DOHH2 (cell line): ENCODE measurements at regions not wholly inside any gene's neighbourhood (a gene's known extent, or its start where the extent isn't known, plus 50 kb on each side); places are given as distances from the start of the nearest gene placed in this dataset.

Experiments
- H3F3A ChIP-seq: fragments of 200-600 bp; sonication (generic), shearing (Covaris generic); 2 replicates; pipeline ENCODE4 v1.6.0; 2016; ENCODE audit warnings: antibody characterized with exemption, mild to moderate bottlenecking; ENCODE audit not compliant: control insufficient read depth, insufficient read depth
- H3K27ac ChIP-seq: fragments of 200-600 bp; sonication (generic); 2 replicates; pipeline ENCODE4 v1.5.1; 2014; ENCODE audit warnings: low read depth, mild to moderate bottlenecking, low read length, moderate library complexity
- H3K27me3 ChIP-seq: fragments of 200-600 bp; sonication (generic); 2 replicates; pipeline ENCODE4 v1.6.1; 2014; ENCODE audit warnings: mild to moderate bottlenecking, low read length, mixed read lengths; ENCODE audit not compliant: control insufficient read depth
- H3K36me3 ChIP-seq: fragments of 200-600 bp; sonication (generic); 2 replicates; pipeline ENCODE4 v1.6.1; 2014; ENCODE audit warnings: mild to moderate bottlenecking, low read length, moderate library complexity, mixed read lengths; ENCODE audit not compliant: control insufficient read depth
- H3K4me1 ChIP-seq: fragments of 200-600 bp; sonication (generic); 2 replicates; pipeline ENCODE4 v1.6.1; 2014; ENCODE audit warnings: mild to moderate bottlenecking, low read length, mixed read lengths; ENCODE audit not compliant: control insufficient read depth
- H3K4me2 ChIP-seq: fragments of 200-600 bp; sonication (generic); 2 replicates; pipeline ENCODE4 v1.6.0; 2014; ENCODE audit warnings: mild to moderate bottlenecking, low read length, moderate library complexity
- H3K4me3 ChIP-seq: fragments of 200-600 bp; sonication (generic); 2 replicates; pipeline ENCODE4 v1.5.1; 2014; ENCODE audit warnings: mild to moderate bottlenecking, low read length, mixed read lengths
- H3K79me2 ChIP-seq: fragments of 200-600 bp; sonication (generic); 2 replicates; pipeline ENCODE4 v1.6.1; 2014; ENCODE audit warnings: mild to moderate bottlenecking, low read length, mixed read lengths; ENCODE audit not compliant: control insufficient read depth
- H3K9me2 ChIP-seq: fragments of 200-600 bp; sonication (generic); replicated peaks from 2 replicates; pipeline ENCODE4 v1.6.1; 2014; ENCODE audit warnings: mild to moderate bottlenecking, low read length, mixed read lengths; ENCODE audit not compliant: control insufficient read depth
- H3K9me3 ChIP-seq: fragments of 200-600 bp; sonication (generic); 2 replicates; pipeline ENCODE4 v1.6.1; 2014; ENCODE audit warnings: antibody characterized with exemption, low read length, mixed read lengths; ENCODE audit not compliant: control insufficient read depth, insufficient read depth
- H4K20me1 ChIP-seq: fragments of 200-600 bp; sonication (generic); 2 replicates; pipeline ENCODE4 v1.6.0; 2014; ENCODE audit warnings: low read depth, mild to moderate bottlenecking, antibody characterized with exemption, low read length, moderate library complexity; ENCODE audit not compliant: control insufficient read depth, insufficient read depth
- EZH2phosphoT487 ChIP-seq: fragments of 200-600 bp; sonication (generic); IDR thresholded peaks from 2 replicates; pipeline ENCODE4 v1.6.1; 2017; ENCODE audit warnings: borderline replicate concordance, mild to moderate bottlenecking, antibody characterized with exemption, low read length, moderate library complexity, mixed read lengths
- TF ChIP-seq, protein P1 (sequence below): fragments of 200-600 bp; sonication (generic); IDR thresholded peaks from one replicate; pipeline ENCODE4 v1.5.1; 2014; ENCODE audit warnings: antibody characterized with exemption, mild to moderate bottlenecking, low read depth, low read length; ENCODE audit not compliant: poor library complexity, severe bottlenecking

DNA sequence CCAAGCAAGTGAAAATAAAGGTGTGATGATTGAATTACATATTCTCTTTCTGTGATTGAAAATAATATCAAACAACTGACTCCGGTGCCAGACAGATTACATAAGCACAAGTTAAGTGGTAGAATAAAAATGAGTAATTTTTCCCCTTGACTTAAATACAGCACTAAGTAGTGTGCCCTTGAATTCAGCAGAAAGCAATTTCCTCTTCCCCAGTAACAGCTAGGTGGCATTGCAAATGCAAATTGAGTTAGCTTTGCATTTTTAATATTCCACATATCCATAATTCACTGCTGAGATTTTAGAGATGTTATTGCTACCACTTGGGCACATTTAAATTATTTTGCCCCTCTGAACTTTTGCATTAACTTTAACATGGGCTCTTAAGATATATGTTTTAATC is 89.8 kb upstream of the NPVF start:
- H3K4me1 ChIP-seq: no peaks in the 10 kb centered on the region
- TF ChIP-seq, protein P1, sequence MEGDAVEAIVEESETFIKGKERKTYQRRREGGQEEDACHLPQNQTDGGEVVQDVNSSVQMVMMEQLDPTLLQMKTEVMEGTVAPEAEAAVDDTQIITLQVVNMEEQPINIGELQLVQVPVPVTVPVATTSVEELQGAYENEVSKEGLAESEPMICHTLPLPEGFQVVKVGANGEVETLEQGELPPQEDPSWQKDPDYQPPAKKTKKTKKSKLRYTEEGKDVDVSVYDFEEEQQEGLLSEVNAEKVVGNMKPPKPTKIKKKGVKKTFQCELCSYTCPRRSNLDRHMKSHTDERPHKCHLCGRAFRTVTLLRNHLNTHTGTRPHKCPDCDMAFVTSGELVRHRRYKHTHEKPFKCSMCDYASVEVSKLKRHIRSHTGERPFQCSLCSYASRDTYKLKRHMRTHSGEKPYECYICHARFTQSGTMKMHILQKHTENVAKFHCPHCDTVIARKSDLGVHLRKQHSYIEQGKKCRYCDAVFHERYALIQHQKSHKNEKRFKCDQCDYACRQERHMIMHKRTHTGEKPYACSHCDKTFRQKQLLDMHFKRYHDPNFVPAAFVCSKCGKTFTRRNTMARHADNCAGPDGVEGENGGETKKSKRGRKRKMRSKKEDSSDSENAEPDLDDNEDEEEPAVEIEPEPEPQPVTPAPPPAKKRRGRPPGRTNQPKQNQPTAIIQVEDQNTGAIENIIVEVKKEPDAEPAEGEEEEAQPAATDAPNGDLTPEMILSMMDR: peak; percentile 12
- no peak for TF ChIP-seq EZH2phosphoT487
- no peaks in the 10 kb centered on the region for H3K9me2 ChIP-seq
- no peak overlapping the region for H3K4me3 ChIP-seq
- H3K36me3 ChIP-seq: no peaks in the 10 kb centered on the region
- H3K4me2 ChIP-seq: no peak overlapping the region
- no peaks in the 10 kb centered on the region for H3F3A ChIP-seq
- H3K27me3 ChIP-seq: peaks cover 7% of the 10 kb centered on the region; the same call in 1 of the 2 replicates
- no peaks in the 10 kb centered on the region for H3K79me2 ChIP-seq
- H3K27ac ChIP-seq: no peak overlapping the region
- H4K20me1 ChIP-seq: no peaks in the 10 kb centered on the region
- H3K9me3 ChIP-seq: no peaks in the 10 kb centered on the region

DNA sequence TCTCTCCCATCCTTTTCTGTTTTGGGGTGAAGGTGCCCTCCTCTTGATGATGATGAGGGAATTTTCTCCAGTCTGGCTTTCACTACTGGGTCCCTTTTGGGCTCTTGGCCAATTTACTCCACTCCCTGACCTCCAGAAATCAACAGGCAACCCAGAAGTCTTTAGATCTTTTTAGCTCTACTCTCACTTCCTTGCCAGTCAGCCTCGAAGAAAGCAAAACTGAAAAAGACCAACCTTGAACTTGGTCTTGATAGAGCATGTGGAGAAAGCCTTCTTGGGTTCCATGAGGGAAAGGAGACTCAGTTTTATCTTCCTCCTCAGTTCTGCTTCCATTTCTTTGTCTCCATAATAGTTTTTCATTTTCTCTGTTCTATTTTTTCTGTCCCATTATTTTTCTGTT is 91.4 kb upstream of the NPVF start:
- Histone ChIP-seq H3K9me3 (no peaks in the 10 kb centered on the region), H3K79me2 (no peaks in the 10 kb centered on the region), H3K9me2 (no peaks in the 10 kb centered on the region), H3K4me3 (no peak overlapping the region), H3K36me3 (no peaks in the 10 kb centered on the region), H3K27ac (no peak overlapping the region), H4K20me1 (no peaks in the 10 kb centered on the region), H3F3A (no peaks in the 10 kb centered on the region), H3K4me1 (no peaks in the 10 kb centered on the region), H3K27me3 (peaks cover 7% of the 10 kb centered on the region; the same call in 1 of the 2 replicates), H3K4me2 (no peak overlapping the region)
- TF ChIP-seq, protein P1: no peak
- no peak for TF ChIP-seq EZH2phosphoT487

DNA sequence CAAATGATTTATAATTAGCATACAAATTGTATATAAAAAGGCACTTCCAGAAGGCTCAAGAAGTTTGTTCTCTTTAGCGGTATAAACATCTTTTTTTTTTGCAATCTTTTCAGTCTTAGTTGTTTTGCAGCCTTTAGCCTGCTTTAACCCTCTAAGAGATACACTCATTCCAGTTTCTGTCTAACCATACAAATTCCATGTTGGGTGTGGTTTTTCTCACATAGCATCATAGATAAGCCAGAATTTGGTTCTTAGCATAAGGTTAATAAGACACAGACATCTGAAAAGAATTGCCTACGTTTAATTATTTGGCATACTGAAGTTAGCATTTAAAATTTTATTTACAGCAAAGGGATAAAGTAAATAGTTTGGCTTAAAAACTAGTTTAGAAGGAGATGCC is 92.5 kb upstream of the NPVF start:
- Histone ChIP-seq H3K27ac (no peak overlapping the region), H3F3A (no peaks in the 10 kb centered on the region), H3K79me2 (no peaks in the 10 kb centered on the region), H3K36me3 (no peaks in the 10 kb centered on the region), H3K9me2 (no peaks in the 10 kb centered on the region), H4K20me1 (no peaks in the 10 kb centered on the region), H3K4me3 (no peak overlapping the region), H3K4me1 (no peaks in the 10 kb centered on the region), H3K9me3 (no peaks in the 10 kb centered on the region), H3K27me3 (peaks cover 7% of the 10 kb centered on the region; the same call in 1 of the 2 replicates), H3K4me2 (no peak overlapping the region)
- TF ChIP-seq EZH2phosphoT487: no peak
- TF ChIP-seq, protein P1: no peak

DNA sequence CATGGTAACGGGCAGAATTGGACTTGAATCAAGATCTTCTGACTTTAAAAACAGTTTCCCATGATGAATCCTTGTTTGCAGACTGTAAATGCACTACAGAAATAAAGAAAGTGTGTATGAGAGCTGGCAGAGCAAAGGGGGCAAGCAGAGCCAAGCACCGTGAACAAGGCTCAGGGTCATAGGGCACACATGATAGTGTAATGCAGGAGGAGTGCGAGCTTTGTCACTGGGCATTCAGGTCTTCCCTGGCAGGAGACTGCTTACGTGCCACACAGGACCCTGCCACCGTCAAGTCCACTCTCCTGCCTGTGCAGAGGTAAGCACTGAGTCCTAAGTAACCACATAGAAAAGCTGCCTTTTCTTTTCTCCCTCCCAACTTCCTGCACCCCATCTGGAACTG is 93.1 kb upstream of the NPVF start:
- no peaks in the 10 kb centered on the region for H3K9me3 ChIP-seq
- H3K4me3 ChIP-seq: no peak overlapping the region
- no peak for TF ChIP-seq EZH2phosphoT487
- TF ChIP-seq, protein P1: no peak
- H3K4me2 ChIP-seq: no peak overlapping the region
- peaks cover 7% of the 10 kb centered on the region; the same call in 1 of the 2 replicates for H3K27me3 ChIP-seq
- no peaks in the 10 kb centered on the region for H3K4me1 ChIP-seq
- H3F3A ChIP-seq: no peaks in the 10 kb centered on the region
- no peaks in the 10 kb centered on the region for H3K9me2 ChIP-seq
- no peaks in the 10 kb centered on the region for H3K79me2 ChIP-seq
- no peaks in the 10 kb centered on the region for H3K36me3 ChIP-seq
- no peaks in the 10 kb centered on the region for H4K20me1 ChIP-seq
- no peak overlapping the region for H3K27ac ChIP-seq
